Chondrocyte (in vitro differentiated cells): ENCODE measurements at regions not wholly inside any gene's neighbourhood (a gene's known extent, or its start where the extent isn't known, plus 50 kb on each side); places are given as distances from the start of the nearest gene placed in this dataset.

Experiments used
- DNase-seq: peaks from one replicate; pipeline ENCODE4 v3.0.0; 2021; ENCODE audit warnings: mixed read lengths, low spot score
- H3K27ac Mint-ChIP-seq: one replicate; pipeline ENCODE4 v1.8.0; 2021; ENCODE audit warnings: mild to moderate bottlenecking, moderate library complexity, mixed read lengths; ENCODE audit not compliant: unreplicated experiment
- H3K27me3 Mint-ChIP-seq: 2 replicates; pipeline ENCODE4 v1.8.0; 2021; ENCODE audit warnings: low read depth, mixed read lengths
- H3K36me3 Mint-ChIP-seq: 2 replicates; pipeline ENCODE4 v1.8.0; 2021; ENCODE audit warnings: low read depth, mixed read lengths
- H3K4me1 Mint-ChIP-seq: 2 replicates; pipeline ENCODE4 v1.8.0; 2021; ENCODE audit warnings: low read depth, mild to moderate bottlenecking, mixed read lengths
- H3K4me3 Mint-ChIP-seq: one replicate; pipeline ENCODE4 v1.8.0; 2021; ENCODE audit warnings: mild to moderate bottlenecking, moderate library complexity, mixed read lengths; ENCODE audit not compliant: unreplicated experiment
- H3K9me3 Mint-ChIP-seq: 2 replicates; pipeline ENCODE4 v1.8.0; 2021; ENCODE audit warnings: low read depth, mixed read lengths
- CTCF ChIP-seq: fragments of 200-600 bp; sonication (generic); IDR thresholded peaks from 2 replicates; pipeline ENCODE4 v1.5.0; 2021; ENCODE audit warnings: antibody characterized with exemption, mild to moderate bottlenecking, moderate library complexity

GRCh38 chr13:84332346-84332745, 450.1 kb upstream of the SLITRK1 start:
- peaks cover 3% of the 10 kb centered on the region for H3K9me3 Mint-ChIP-seq
- H3K27me3 Mint-ChIP-seq, result peaks cover 5% of the 10 kb centered on the region
- DNase-seq, result no peak
- no peak overlapping the region for H3K4me3 Mint-ChIP-seq
- peaks cover 4% of the 10 kb centered on the region for H3K4me1 Mint-ChIP-seq
- no peak for TF ChIP-seq CTCF
- no peak overlapping the region for H3K27ac Mint-ChIP-seq
- H3K36me3 Mint-ChIP-seq, result peaks cover 2% of the 10 kb centered on the region

- Mint-ChIP-seq H3K9me3 (peaks cover 2% of the 10 kb centered on the region), H3K27me3 (peaks cover 5% of the 10 kb centered on the region), H3K4me3 (no peak overlapping the region), H3K4me1 (no peaks in the 10 kb centered on the region), H3K27ac (no peak overlapping the region), H3K36me3 (no peaks in the 10 kb centered on the region)
- no peak for DNase-seq
- no peak for TF ChIP-seq CTCF
These were observed 433.3 kb upstream of the SLITRK1 start for GRCh38 chr13:84315527-84315926.

- peaks cover 2% of the 10 kb centered on the region for H3K9me3 Mint-ChIP-seq
- no peaks in the 10 kb centered on the region for H3K27me3 Mint-ChIP-seq
- H3K4me1 Mint-ChIP-seq, result peaks cover 15% of the 10 kb centered on the region
- no peak for TF ChIP-seq CTCF
- H3K36me3 Mint-ChIP-seq, result no peaks in the 10 kb centered on the region
- DNase-seq, result no peak
- H3K27ac Mint-ChIP-seq, result no peak overlapping the region
- no peak overlapping the region for H3K4me3 Mint-ChIP-seq
These were observed 420.8 kb upstream of the SLITRK1 start for GRCh38 chr13:84303035-84303434.

- Mint-ChIP-seq H3K9me3 (peaks cover 7% of the 10 kb centered on the region), H3K27ac (no peak overlapping the region), H3K27me3 (peaks cover 2% of the 10 kb centered on the region), H3K4me3 (no peak overlapping the region), H3K4me1 (no peaks in the 10 kb centered on the region), H3K36me3 (no peaks in the 10 kb centered on the region)
- no peak for DNase-seq
- no peak for TF ChIP-seq CTCF
These were observed 415.0 kb upstream of the SLITRK1 start for GRCh38 chr13:84297251-84297650.

GRCh38 chr13:84296401-84296800, 414.1 kb upstream of the SLITRK1 start:
- Mint-ChIP-seq H3K4me1 (no peaks in the 10 kb centered on the region), H3K4me3 (no peak overlapping the region), H3K9me3 (peaks cover 7% of the 10 kb centered on the region), H3K27ac (no peak overlapping the region), H3K27me3 (peaks cover 2% of the 10 kb centered on the region), H3K36me3 (no peaks in the 10 kb centered on the region)
- DNase-seq, result no peak
- no peak for TF ChIP-seq CTCF
